Mesenchymal stem cell (in vitro differentiated cells and primary cell): ENCODE measurements at regions not wholly inside any gene's neighbourhood (a gene's known extent, or its start where the extent isn't known, plus 50 kb on each side); places are given as distances from the start of the nearest gene placed in this dataset.
A peak's percentile ranks its signal among the peaks of the same experiment; 100 is the strongest.

Source experiments
- DNase-seq: peaks from one replicate; pipeline ENCODE4 v3.0.0-alpha.2; 2013
- H2AFZ ChIP-seq: one replicate; pipeline ENCODE4 v1.6.1; 2013; ENCODE audit warnings: low read depth, mild to moderate bottlenecking, control low read depth, inconsistent platforms, low read length, moderate library complexity
- H2AK5ac ChIP-seq: 2 replicates; pipeline ENCODE4 v1.6.1; 2013; ENCODE audit warnings: low read length, moderate library complexity, mild to moderate bottlenecking, inconsistent platforms; ENCODE audit not compliant: severe bottlenecking
- H2BK120ac ChIP-seq: one replicate; pipeline ENCODE4 v1.6.1; 2013; ENCODE audit warnings: low read depth, mild to moderate bottlenecking, inconsistent platforms, low read length, moderate library complexity
- H2BK12ac ChIP-seq, 2 experiments: one replicate each; pipeline ENCODE4 v1.6.1; 2013; ENCODE audit warnings: inconsistent platforms in 2 of 2, low read length in 2 of 2, mild to moderate bottlenecking in 2 of 2, moderate library complexity in 2 of 2, control low read depth in 1 of 2
- H2BK15ac ChIP-seq: one replicate; pipeline ENCODE4 v1.6.1; 2013; ENCODE audit warnings: mild to moderate bottlenecking, low read depth, inconsistent platforms; ENCODE audit not compliant: poor library complexity, severe bottlenecking
- H2BK5ac ChIP-seq: 2 replicates; pipeline ENCODE4 v1.6.1; 2013; ENCODE audit warnings: low read depth, mild to moderate bottlenecking, low read length, control low read depth, inconsistent platforms; ENCODE audit not compliant: poor library complexity, severe bottlenecking
- H3K14ac ChIP-seq, 2 experiments: one replicate each; pipeline ENCODE4 v1.6.1; 2013; ENCODE audit warnings: inconsistent platforms in 2 of 2, low read length in 2 of 2, control low read depth in 1 of 2, mild to moderate bottlenecking in 1 of 2, moderate library complexity in 1 of 2
- H3K18ac ChIP-seq, 2 experiments: one replicate each; pipeline ENCODE4 v1.6.1; 2013; ENCODE audit warnings: inconsistent platforms in 2 of 2, low read length in 2 of 2, control low read depth in 1 of 2, low read depth in 1 of 2, mild to moderate bottlenecking in 1 of 2
- H3K23ac ChIP-seq, 2 experiments: one replicate each; pipeline ENCODE4 v1.6.1; 2013; ENCODE audit warnings: inconsistent platforms in 2 of 2, low read length in 2 of 2, mild to moderate bottlenecking in 2 of 2, moderate library complexity in 2 of 2, control low read depth in 1 of 2
- H3K27ac ChIP-seq: 2 replicates; pipeline ENCODE4 v1.5.1; 2013; ENCODE audit warnings: mild to moderate bottlenecking, moderate library complexity, low read length, control low read depth, inconsistent platforms; ENCODE audit not compliant: poor library complexity, severe bottlenecking
- H3K27me3 ChIP-seq, 2 experiments: 2 replicates each; pipeline versions ENCODE4 v1.6.1 to v1.7.0; 2013; ENCODE audit warnings: low read length in 2 of 2, mild to moderate bottlenecking in 2 of 2, moderate library complexity in 2 of 2, control low read depth in 1 of 2, inconsistent platforms in 1 of 2; ENCODE audit not compliant: control insufficient read depth in 1 of 2, insufficient read depth in 1 of 2
- H3K36me3 ChIP-seq, 2 experiments: 2 replicates each; pipeline versions ENCODE4 v1.6.1 to v1.7.0; 2013; ENCODE audit warnings: low read length in 2 of 2, control low read depth in 1 of 2, inconsistent platforms in 1 of 2, low read depth in 1 of 2, mild to moderate bottlenecking in 1 of 2; ENCODE audit not compliant: insufficient read depth in 2 of 2, control insufficient read depth in 1 of 2
- H3K4ac ChIP-seq, 2 experiments: one replicate each; pipeline ENCODE4 v1.6.1; 2013; ENCODE audit warnings: inconsistent platforms in 2 of 2, low read length in 2 of 2, mild to moderate bottlenecking in 2 of 2, moderate library complexity in 2 of 2, control low read depth in 1 of 2, low read depth in 1 of 2
- H3K4me1 ChIP-seq: 2 replicates; pipeline ENCODE4 v1.6.1; 2013; ENCODE audit warnings: low read depth, low read length, control low read depth; ENCODE audit not compliant: control insufficient read depth, insufficient read depth
- H3K4me2 ChIP-seq: 2 replicates; pipeline ENCODE4 v1.6.1; 2013; ENCODE audit warnings: low read length, mild to moderate bottlenecking, inconsistent platforms; ENCODE audit not compliant: poor library complexity, severe bottlenecking
- H3K4me3 ChIP-seq, 2 experiments: 2 replicates each; pipeline versions ENCODE4 v1.5.1 to v1.7.0; 2013; ENCODE audit warnings: low read length in 2 of 2, mild to moderate bottlenecking in 2 of 2, control low read depth in 1 of 2, low read depth in 1 of 2; ENCODE audit not compliant: insufficient read depth in 1 of 2
- H3K79me1 ChIP-seq: replicated peaks from 2 replicates; pipeline ENCODE4 v1.6.1; 2013; ENCODE audit warnings: mild to moderate bottlenecking, control low read depth, low read length, inconsistent platforms; ENCODE audit not compliant: poor library complexity, severe bottlenecking
- H3K9ac ChIP-seq: 2 replicates; pipeline ENCODE4 v1.7.0; 2013; ENCODE audit warnings: mild to moderate bottlenecking, low read length, moderate library complexity
- H3K9me3 ChIP-seq: 2 replicates; pipeline ENCODE4 v1.7.0; 2013; ENCODE audit warnings: mild to moderate bottlenecking, low read length; ENCODE audit not compliant: control insufficient read depth
- H4K8ac ChIP-seq: one replicate; pipeline ENCODE4 v1.6.1; 2013; ENCODE audit warnings: inconsistent platforms, mild to moderate bottlenecking, low read length, moderate library complexity
- H4K91ac ChIP-seq: one replicate; pipeline ENCODE4 v1.6.1; 2013; ENCODE audit warnings: mild to moderate bottlenecking, low read length, inconsistent platforms
- WGBS: methylation state at CpG from one replicate; pipeline ENCODE4 v1.1.7; 2013; ENCODE audit warnings: mixed read lengths; 5-methylcytosine and 5-hydroxymethylcytosine counted together

- Histone ChIP-seq H2BK12ac (no peak overlapping the region), H3K4ac (no peak overlapping the region), H2BK15ac (no peak overlapping the region), H3K27me3 (no peaks in the 10 kb centered on the region), H4K8ac (no peak overlapping the region), H3K36me3 (no peaks in the 10 kb centered on the region), H3K9ac (no peak overlapping the region), H2AK5ac (no peak overlapping the region), H3K4me1 (peaks cover 3% of the 10 kb centered on the region), H3K14ac (no peak overlapping the region), H3K4me2 (no peak overlapping the region), H3K27ac (no peak overlapping the region), H3K23ac (no peak overlapping the region), H2BK120ac (no peak overlapping the region), H2AFZ (no peak overlapping the region), H3K18ac (no peak overlapping the region), H3K9me3 (peaks cover 5% of the 10 kb centered on the region), H3K4me3 (no peak overlapping the region), H3K79me1 (no peaks in the 10 kb centered on the region), H2BK5ac (no peak overlapping the region), H4K91ac (no peak overlapping the region)
- DNase-seq: no peak
- 100% methylated on average over 1 of the region's 2 CpGs for WGBS
Observed at GRCh38 chr10:4256971-4257370, 472.0 kb upstream of the KLF6 start.

GRCh38 chr10:4255751-4256150, 470.7 kb upstream of the KLF6 start:
- no peaks in the 10 kb centered on the region for H3K27me3 ChIP-seq
- H3K4me2 ChIP-seq: no peak overlapping the region
- DNase-seq: no peak
- no peak overlapping the region for H2BK120ac ChIP-seq
- no peak overlapping the region for H3K4me3 ChIP-seq
- H3K36me3 ChIP-seq: no peaks in the 10 kb centered on the region
- no peak overlapping the region for H2AFZ ChIP-seq
- 79% methylated on average over 3 of the region's 3 CpGs for whole genome bisulfite sequencing
- H3K4ac ChIP-seq: no peak overlapping the region
- H4K8ac ChIP-seq: no peak overlapping the region
- H3K14ac ChIP-seq: no peak overlapping the region
- H3K9ac ChIP-seq: no peak overlapping the region
- H3K9me3 ChIP-seq: peaks cover 5% of the 10 kb centered on the region
- no peak overlapping the region for H3K27ac ChIP-seq
- H3K23ac ChIP-seq: no peak overlapping the region
- H3K4me1 ChIP-seq: peaks cover 3% of the 10 kb centered on the region
- H3K18ac ChIP-seq: no peak overlapping the region
- H3K79me1 ChIP-seq: no peaks in the 10 kb centered on the region
- H2BK5ac ChIP-seq: no peak overlapping the region
- no peak overlapping the region for H2BK15ac ChIP-seq
- H2BK12ac ChIP-seq: peak overlapping the region; percentile 18 to 29
- H2AK5ac ChIP-seq: no peak overlapping the region
- H4K91ac ChIP-seq: no peak overlapping the region

- H3K27me3 ChIP-seq: no peaks in the 10 kb centered on the region
- peak overlapping the region in 1 of 2 experiments; percentile 53 for H3K4ac ChIP-seq
- H2BK120ac ChIP-seq: no peak overlapping the region
- 92% methylated on average over 10 of the region's 11 CpGs for WGBS
- H2AK5ac ChIP-seq: peak overlapping the region; percentile 71
- H3K4me3 ChIP-seq: no peak overlapping the region
- H3K18ac ChIP-seq: peak overlapping the region in 1 of 2 experiments; percentile 72
- H3K4me1 ChIP-seq: peaks cover 3% of the 10 kb centered on the region
- no peak overlapping the region for H4K8ac ChIP-seq
- H3K23ac ChIP-seq: no peak overlapping the region
- H3K9me3 ChIP-seq: peaks cover 5% of the 10 kb centered on the region
- DNase-seq: peak; percentile 83
- no peak overlapping the region for H2BK5ac ChIP-seq
- no peak overlapping the region for H3K4me2 ChIP-seq
- H4K91ac ChIP-seq: peak overlapping the region; percentile 25
- H3K14ac ChIP-seq: peak overlapping the region in 1 of 2 experiments; percentile 50
- H2AFZ ChIP-seq: no peak overlapping the region
- no peak overlapping the region for H3K27ac ChIP-seq
- H3K9ac ChIP-seq: peak overlapping the region; percentile 78
- H2BK12ac ChIP-seq: peak overlapping the region; percentile 29 to 96
- no peaks in the 10 kb centered on the region for H3K79me1 ChIP-seq
- no peaks in the 10 kb centered on the region for H3K36me3 ChIP-seq
- no peak overlapping the region for H2BK15ac ChIP-seq
Observed at GRCh38 chr10:4254101-4254994, 469.3 kb upstream of the KLF6 start.

- 100% methylated on average over 1 of the region's 2 CpGs for WGBS
- no peaks in the 10 kb centered on the region for H3K36me3 ChIP-seq
Observed at GRCh38 chr10:4252701-4253100, 467.7 kb upstream of the KLF6 start.

More at GRCh38 chr10:4252701-4253100, 467.7 kb upstream of the KLF6 start:
- Histone ChIP-seq H2BK120ac (no peak overlapping the region), H2BK5ac (no peak overlapping the region), H3K23ac (no peak overlapping the region), H2AFZ (no peak overlapping the region), H3K4me1 (no peaks in the 10 kb centered on the region), H4K8ac (no peak overlapping the region), H3K27me3 (no peaks in the 10 kb centered on the region), H2BK12ac (no peak overlapping the region), H2BK15ac (no peak overlapping the region), H3K9ac (peak overlapping the region; percentile 45), H3K4ac (no peak overlapping the region), H3K4me2 (no peak overlapping the region), H2AK5ac (no peak overlapping the region), H3K9me3 (peaks cover 5% of the 10 kb centered on the region), H3K18ac (no peak overlapping the region), H3K14ac (no peak overlapping the region), H3K79me1 (no peaks in the 10 kb centered on the region), H3K4me3 (no peak overlapping the region), H4K91ac (no peak overlapping the region), H3K27ac (no peak overlapping the region)
- DNase-seq: no peak
